HCT116 (cell line): ENCODE measurements at regions not wholly inside any gene's neighbourhood (a gene's known extent, or its start where the extent isn't known, plus 50 kb on each side); places are given as distances from the start of the nearest gene placed in this dataset.

Experiments used
- CEBPB ChIP-seq: IDR thresholded peaks from 2 replicates; pipeline ENCODE4 v1.6.1; 2012; ENCODE audit warnings: low read depth
- CTCF ChIP-seq, 3 experiments: fragments of 200-600 bp in 1 of 3; sonication (generic) in 1 of 3; IDR thresholded peaks in 2 of 3; conservative IDR thresholded peaks in 1 of 3; 2 replicates each; pipeline ENCODE4 v1.5.1; 2012 to 2017; ENCODE audit warnings: low read depth in 2 of 3, low read length in 2 of 3, antibody characterized with exemption in 1 of 3, borderline replicate concordance in 1 of 3, control low read depth in 1 of 3, mild to moderate bottlenecking in 1 of 3, mixed read lengths in 1 of 3, mixed run types in 1 of 3, moderate library complexity in 1 of 3; ENCODE audit not compliant: insufficient read depth in 1 of 3
- ELF1 ChIP-seq: IDR thresholded peaks from 2 replicates; pipeline ENCODE4 v1.6.1; 2012; ENCODE audit warnings: low read depth, borderline replicate concordance
- EZH2 ChIP-seq: fragments of 200-600 bp; sonication (generic); IDR thresholded peaks from 2 replicates; pipeline ENCODE4 v1.6.1; 2017; ENCODE audit warnings: antibody characterized with exemption, mixed run types
- EZH2phosphoT487 ChIP-seq: fragments of 200-600 bp; IDR thresholded peaks from 2 replicates; pipeline ENCODE4 v1.6.1; 2018; ENCODE audit warnings: antibody characterized with exemption, borderline replicate concordance
- FOSL1 ChIP-seq: IDR thresholded peaks from 2 replicates; pipeline ENCODE4 v1.6.1; 2012; ENCODE audit warnings: low read depth
- MAX ChIP-seq: IDR thresholded peaks from 2 replicates; pipeline ENCODE4 v1.6.1; 2012
- POLR2AphosphoS5 ChIP-seq: IDR thresholded peaks from 2 replicates; pipeline ENCODE4 v1.6.1; 2011; ENCODE audit warnings: mild to moderate bottlenecking, low read depth, low read length, moderate library complexity
- RAD21 ChIP-seq: IDR thresholded peaks from 2 replicates; pipeline ENCODE4 v1.6.1; 2012; ENCODE audit warnings: low read depth, mild to moderate bottlenecking
- SIN3A ChIP-seq: IDR thresholded peaks from 2 replicates; pipeline ENCODE4 v1.6.1; 2012; ENCODE audit warnings: low read depth

GRCh38 chr2:82120115-82120514 lies 1815.6 kb upstream of the LRRTM1 start:
- no peak for TF ChIP-seq EZH2phosphoT487
- TF ChIP-seq EZH2 = no peak
- no peak for TF ChIP-seq CEBPB
- no peak for TF ChIP-seq CTCF (IDR thresholded peaks at IDR 0.05 in 2 of 3, conservative IDR thresholded peaks at IDR 0.05 in 1 of 3; ENCODE audit: borderline replicate concordance in 1 of 3, insufficient read depth in 1 of 3, low read depth in 2 of 3, low read length in 2 of 3)
- TF ChIP-seq ELF1 = no peak
- no peak for TF ChIP-seq RAD21
- TF ChIP-seq POLR2AphosphoS5 = no peak
- no peak for TF ChIP-seq SIN3A
- no peak for TF ChIP-seq MAX
- no peak for TF ChIP-seq FOSL1
